Ishikawa (cell line): ENCODE measurements at regions not wholly inside any gene's neighbourhood (a gene's known extent, or its start where the extent isn't known, plus 50 kb on each side); places are given as distances from the start of the nearest gene placed in this dataset.

Experiments
- CREB1 ChIP-seq: IDR thresholded peaks from 2 replicates; pipeline ENCODE4 v1.6.1; 2012; ENCODE audit warnings: low read depth
- EP300 ChIP-seq: IDR thresholded peaks from 2 replicates; pipeline ENCODE4 v1.6.1; 2012; ENCODE audit warnings: borderline replicate concordance
- FOXM1 ChIP-seq: IDR thresholded peaks from 2 replicates; pipeline ENCODE4 v1.6.1; 2012; ENCODE audit warnings: low read depth, borderline replicate concordance
- NFIC ChIP-seq: IDR thresholded peaks from 2 replicates; pipeline ENCODE4 v1.6.1; 2012
- TAF1 ChIP-seq: IDR thresholded peaks from 2 replicates; pipeline ENCODE4 v1.6.1; 2012; ENCODE audit warnings: low read depth, mild to moderate bottlenecking
- TEAD4 ChIP-seq: IDR thresholded peaks from 2 replicates; pipeline ENCODE4 v1.6.1; 2012
- YY1 ChIP-seq: IDR thresholded peaks from 2 replicates; pipeline ENCODE4 v1.6.1; 2012; ENCODE audit warnings: low read depth
- TF ChIP-seq, protein P1 (sequence below): IDR thresholded peaks from 2 replicates; pipeline ENCODE4 v1.6.1; 2012; ENCODE audit warnings: low read depth, mild to moderate bottlenecking
- TF ChIP-seq, protein P2 (sequence below): IDR thresholded peaks from 2 replicates; pipeline ENCODE4 v1.6.1; 2012

DNA sequence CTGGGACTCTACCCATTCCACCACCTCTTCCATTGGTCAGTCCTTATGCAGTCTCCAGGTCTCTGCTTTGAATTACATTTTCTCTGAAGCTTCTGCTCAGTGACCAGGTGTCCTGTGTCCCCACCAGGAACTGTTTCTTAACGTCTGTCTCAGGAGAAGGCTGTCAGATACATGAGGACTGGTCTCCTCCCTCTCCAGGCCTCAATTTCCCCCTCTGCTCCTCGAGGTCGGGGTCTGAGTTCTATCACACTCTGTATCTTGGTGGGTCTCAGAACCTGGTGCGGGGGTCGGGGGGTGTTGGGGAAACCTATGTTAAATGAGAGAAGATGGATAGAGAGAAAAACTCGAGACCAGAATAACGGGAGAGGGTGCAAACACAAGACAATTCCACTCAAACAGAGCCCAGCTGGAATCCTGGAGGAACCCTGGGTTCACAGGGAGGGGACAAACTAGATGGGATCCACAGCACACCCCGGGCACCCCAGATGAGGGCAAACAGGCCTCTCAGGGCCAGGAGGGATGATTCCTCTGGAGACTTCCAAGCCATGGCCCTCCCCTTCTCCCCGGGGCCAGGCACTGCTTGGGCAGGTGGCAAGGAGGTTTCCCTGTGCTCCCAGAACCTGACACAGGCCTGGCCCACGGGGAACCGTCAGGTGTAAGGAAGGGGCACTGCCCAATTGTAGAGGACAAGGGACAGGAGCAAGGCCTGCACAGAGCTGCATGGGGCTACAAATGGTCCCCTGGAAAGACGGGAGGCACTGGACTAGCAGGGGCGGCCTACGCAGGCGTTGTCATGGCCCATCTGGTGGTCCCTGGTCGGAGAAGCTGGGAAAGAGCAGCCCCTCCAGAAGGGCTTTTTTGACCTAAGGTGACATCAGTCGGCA is 313.2 kb upstream of the DIO3 start:
- TF ChIP-seq FOXM1 (no peak), TEAD4 (no peak), EP300 (no peak), NFIC (no peak), CREB1 (no peak), TAF1 (no peak), YY1 (no peak)
- TF ChIP-seq, protein P1, sequence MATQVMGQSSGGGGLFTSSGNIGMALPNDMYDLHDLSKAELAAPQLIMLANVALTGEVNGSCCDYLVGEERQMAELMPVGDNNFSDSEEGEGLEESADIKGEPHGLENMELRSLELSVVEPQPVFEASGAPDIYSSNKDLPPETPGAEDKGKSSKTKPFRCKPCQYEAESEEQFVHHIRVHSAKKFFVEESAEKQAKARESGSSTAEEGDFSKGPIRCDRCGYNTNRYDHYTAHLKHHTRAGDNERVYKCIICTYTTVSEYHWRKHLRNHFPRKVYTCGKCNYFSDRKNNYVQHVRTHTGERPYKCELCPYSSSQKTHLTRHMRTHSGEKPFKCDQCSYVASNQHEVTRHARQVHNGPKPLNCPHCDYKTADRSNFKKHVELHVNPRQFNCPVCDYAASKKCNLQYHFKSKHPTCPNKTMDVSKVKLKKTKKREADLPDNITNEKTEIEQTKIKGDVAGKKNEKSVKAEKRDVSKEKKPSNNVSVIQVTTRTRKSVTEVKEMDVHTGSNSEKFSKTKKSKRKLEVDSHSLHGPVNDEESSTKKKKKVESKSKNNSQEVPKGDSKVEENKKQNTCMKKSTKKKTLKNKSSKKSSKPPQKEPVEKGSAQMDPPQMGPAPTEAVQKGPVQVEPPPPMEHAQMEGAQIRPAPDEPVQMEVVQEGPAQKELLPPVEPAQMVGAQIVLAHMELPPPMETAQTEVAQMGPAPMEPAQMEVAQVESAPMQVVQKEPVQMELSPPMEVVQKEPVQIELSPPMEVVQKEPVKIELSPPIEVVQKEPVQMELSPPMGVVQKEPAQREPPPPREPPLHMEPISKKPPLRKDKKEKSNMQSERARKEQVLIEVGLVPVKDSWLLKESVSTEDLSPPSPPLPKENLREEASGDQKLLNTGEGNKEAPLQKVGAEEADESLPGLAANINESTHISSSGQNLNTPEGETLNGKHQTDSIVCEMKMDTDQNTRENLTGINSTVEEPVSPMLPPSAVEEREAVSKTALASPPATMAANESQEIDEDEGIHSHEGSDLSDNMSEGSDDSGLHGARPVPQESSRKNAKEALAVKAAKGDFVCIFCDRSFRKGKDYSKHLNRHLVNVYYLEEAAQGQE, result no peak
- TF ChIP-seq, protein P2, sequence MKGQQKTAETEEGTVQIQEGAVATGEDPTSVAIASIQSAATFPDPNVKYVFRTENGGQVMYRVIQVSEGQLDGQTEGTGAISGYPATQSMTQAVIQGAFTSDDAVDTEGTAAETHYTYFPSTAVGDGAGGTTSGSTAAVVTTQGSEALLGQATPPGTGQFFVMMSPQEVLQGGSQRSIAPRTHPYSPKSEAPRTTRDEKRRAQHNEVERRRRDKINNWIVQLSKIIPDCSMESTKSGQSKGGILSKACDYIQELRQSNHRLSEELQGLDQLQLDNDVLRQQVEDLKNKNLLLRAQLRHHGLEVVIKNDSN, result no peak
